22Rv1 (cell line): ENCODE measurements at regions not wholly inside any gene's neighbourhood (a gene's known extent, or its start where the extent isn't known, plus 50 kb on each side); places are given as distances from the start of the nearest gene placed in this dataset.

Source experiments
- H3K27ac ChIP-seq: fragments of 450-650 bp; 2 replicates; pipeline ENCODE4 v1.5.1; 2017
- CTCF ChIP-seq: fragments of 450-650 bp; IDR thresholded peaks from 2 replicates; pipeline ENCODE4 v1.5.1; 2017; ENCODE audit warnings: mild to moderate bottlenecking
- ZFX ChIP-seq: fragments of 450-650 bp; IDR thresholded peaks from 2 replicates; pipeline ENCODE4 v1.6.1; 2017; ENCODE audit warnings: antibody characterized with exemption, borderline replicate concordance

GRCh38 chr3:167162083-167162482, 218.0 kb downstream of the ZBBX start:
- no peak overlapping the region for H3K27ac ChIP-seq
- TF ChIP-seq ZFX (no peak), CTCF (no peak)

- H3K27ac ChIP-seq: no peak overlapping the region
- TF ChIP-seq CTCF: no peak
- no peak for TF ChIP-seq ZFX
These were observed 219.3 kb downstream of the ZBBX start for GRCh38 chr3:167160781-167161180.

- TF ChIP-seq ZFX (no peak), CTCF (0 out of 2 replicates have a peak, but pooled peaks have one; percentile 8)
- no peak overlapping the region for H3K27ac ChIP-seq
These were observed 228.5 kb downstream of the ZBBX start for GRCh38 chr3:167151636-167152035.

- H3K27ac ChIP-seq: no peak overlapping the region
- TF ChIP-seq ZFX: no peak
- no peak for TF ChIP-seq CTCF
These were observed 232.0 kb downstream of the ZBBX start for GRCh38 chr3:167148136-167148535.

- no peak for TF ChIP-seq ZFX
- TF ChIP-seq CTCF: no peak
- H3K27ac ChIP-seq: no peak overlapping the region
These were observed 233.2 kb downstream of the ZBBX start for GRCh38 chr3:167146911-167147310.

GRCh38 chr3:167125612-167126407, 254.3 kb downstream of the ZBBX start:
- no peak for TF ChIP-seq ZFX
- TF ChIP-seq CTCF: no peak
- H3K27ac ChIP-seq: peak overlapping the region; percentile 17; the same call in 1 of the 2 replicates

GRCh38 chr3:167120828-167121227, 259.3 kb downstream of the ZBBX start:
- no peak for TF ChIP-seq ZFX

More at GRCh38 chr3:167120828-167121227, 259.3 kb downstream of the ZBBX start:
- H3K27ac ChIP-seq: no peak overlapping the region
